ENCODE measurements at regions not wholly inside any gene's neighbourhood (a gene's known extent, or its start where the extent isn't known, plus 50 kb on each side); places are given as distances from the start of the nearest gene placed in this dataset.

DNA sequence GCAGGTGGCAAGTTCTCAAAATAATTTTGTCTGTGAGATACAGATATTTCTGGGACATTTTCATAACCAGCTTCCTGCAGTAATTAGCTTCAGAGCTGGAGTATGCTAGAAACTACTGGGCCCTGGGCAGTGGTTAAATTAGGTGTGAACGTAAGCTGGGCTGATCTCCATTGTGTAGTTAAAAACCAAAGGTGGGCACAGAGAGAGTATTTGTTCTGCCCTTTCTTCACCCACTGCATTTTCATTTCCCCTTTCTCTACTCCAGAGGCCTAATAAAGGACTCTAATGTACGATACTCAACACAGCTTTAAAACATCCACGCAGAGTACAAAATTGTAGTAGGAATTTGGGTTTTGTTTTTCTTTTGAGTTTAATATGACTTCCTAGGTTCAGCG is 252.7 kb downstream of the SPRY1 start:
- Histone ChIP-seq H3K4me3 (ENCODE audit: low read depth, low read length) (no peak overlapping the region), H3K36me3 (ENCODE audit: control insufficient read depth, insufficient read depth, low read length) (no peaks in the 10 kb centered on the region), H3K27me3 (ENCODE audit: control insufficient read depth, insufficient read depth, low read length) (no peaks in the 10 kb centered on the region)
- DNase-seq (ENCODE audit: low read depth) = no peak
- TF ChIP-seq, protein P1, sequence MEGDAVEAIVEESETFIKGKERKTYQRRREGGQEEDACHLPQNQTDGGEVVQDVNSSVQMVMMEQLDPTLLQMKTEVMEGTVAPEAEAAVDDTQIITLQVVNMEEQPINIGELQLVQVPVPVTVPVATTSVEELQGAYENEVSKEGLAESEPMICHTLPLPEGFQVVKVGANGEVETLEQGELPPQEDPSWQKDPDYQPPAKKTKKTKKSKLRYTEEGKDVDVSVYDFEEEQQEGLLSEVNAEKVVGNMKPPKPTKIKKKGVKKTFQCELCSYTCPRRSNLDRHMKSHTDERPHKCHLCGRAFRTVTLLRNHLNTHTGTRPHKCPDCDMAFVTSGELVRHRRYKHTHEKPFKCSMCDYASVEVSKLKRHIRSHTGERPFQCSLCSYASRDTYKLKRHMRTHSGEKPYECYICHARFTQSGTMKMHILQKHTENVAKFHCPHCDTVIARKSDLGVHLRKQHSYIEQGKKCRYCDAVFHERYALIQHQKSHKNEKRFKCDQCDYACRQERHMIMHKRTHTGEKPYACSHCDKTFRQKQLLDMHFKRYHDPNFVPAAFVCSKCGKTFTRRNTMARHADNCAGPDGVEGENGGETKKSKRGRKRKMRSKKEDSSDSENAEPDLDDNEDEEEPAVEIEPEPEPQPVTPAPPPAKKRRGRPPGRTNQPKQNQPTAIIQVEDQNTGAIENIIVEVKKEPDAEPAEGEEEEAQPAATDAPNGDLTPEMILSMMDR (IDR thresholded peaks at IDR 0.05; ENCODE audit: insufficient read depth, low read length, poor library complexity, severe bottlenecking) = no peak

- no peak for DNase-seq (ENCODE audit: low read depth)
- Histone ChIP-seq H3K27me3 (ENCODE audit: control insufficient read depth, insufficient read depth, low read length) (no peaks in the 10 kb centered on the region), H3K4me3 (ENCODE audit: low read depth, low read length) (no peak overlapping the region), H3K36me3 (ENCODE audit: control insufficient read depth, insufficient read depth, low read length) (no peaks in the 10 kb centered on the region)
- TF ChIP-seq, protein P1 (IDR thresholded peaks at IDR 0.05; ENCODE audit: insufficient read depth, low read length, poor library complexity, severe bottlenecking) = no peak
These were observed 253.2 kb downstream of the SPRY1 start for GRCh38 chr4:123649645-123650391.

- TF ChIP-seq, protein P1 (IDR thresholded peaks at IDR 0.05; ENCODE audit: insufficient read depth, low read length, poor library complexity, severe bottlenecking) = no peak
- no peak overlapping the region for H3K4me3 ChIP-seq (ENCODE audit: low read depth, low read length)
- H3K36me3 ChIP-seq (ENCODE audit: control insufficient read depth, insufficient read depth, low read length) = no peaks in the 10 kb centered on the region
- no peak for DNase-seq (ENCODE audit: low read depth)
- no peaks in the 10 kb centered on the region for H3K27me3 ChIP-seq (ENCODE audit: control insufficient read depth, insufficient read depth, low read length)
These were observed 254.5 kb downstream of the SPRY1 start for GRCh38 chr4:123651066-123651465.

GRCh38 chr4:123651536-123652180 is 255.1 kb downstream of the SPRY1 start:
- no peaks in the 10 kb centered on the region for H3K36me3 ChIP-seq (ENCODE audit: control insufficient read depth, insufficient read depth, low read length)
- TF ChIP-seq, protein P1 (IDR thresholded peaks at IDR 0.05; ENCODE audit: insufficient read depth, low read length, poor library complexity, severe bottlenecking) = no peak
- no peaks in the 10 kb centered on the region for H3K27me3 ChIP-seq (ENCODE audit: control insufficient read depth, insufficient read depth, low read length)
- H3K4me3 ChIP-seq (ENCODE audit: low read depth, low read length) = no peak overlapping the region
- DNase-seq (ENCODE audit: low read depth) = no peak

DNA sequence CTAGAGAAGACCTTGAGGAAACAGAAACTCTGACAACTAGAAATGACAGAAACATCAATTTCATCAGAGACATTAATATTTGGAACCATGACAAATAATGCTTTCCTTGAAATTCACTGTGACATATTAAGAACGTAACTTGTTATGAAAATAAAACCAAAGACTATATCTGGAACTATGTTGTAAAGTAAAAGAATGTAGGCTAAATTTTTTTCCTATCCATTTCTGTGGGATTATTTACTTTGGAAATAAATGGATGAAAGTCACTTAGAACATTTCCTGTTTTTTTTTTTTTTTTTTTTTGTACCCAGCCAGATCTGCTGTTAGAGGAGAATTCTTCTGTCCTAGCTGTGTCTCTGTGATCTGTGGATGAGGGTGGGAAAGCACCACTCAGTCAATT is 255.9 kb downstream of the SPRY1 start:
- Histone ChIP-seq H3K36me3 (ENCODE audit: control insufficient read depth, insufficient read depth, low read length) (no peaks in the 10 kb centered on the region), H3K4me3 (ENCODE audit: low read depth, low read length) (no peak overlapping the region), H3K27me3 (ENCODE audit: control insufficient read depth, insufficient read depth, low read length) (no peaks in the 10 kb centered on the region)
- no peak for DNase-seq (ENCODE audit: low read depth)
- TF ChIP-seq, protein P1 (IDR thresholded peaks at IDR 0.05; ENCODE audit: insufficient read depth, low read length, poor library complexity, severe bottlenecking) = no peak
